ENCODE measurements at regions not wholly inside any gene's neighbourhood (a gene's known extent, or its start where the extent isn't known, plus 50 kb on each side); places are given as distances from the start of the nearest gene placed in this dataset.

DNA sequence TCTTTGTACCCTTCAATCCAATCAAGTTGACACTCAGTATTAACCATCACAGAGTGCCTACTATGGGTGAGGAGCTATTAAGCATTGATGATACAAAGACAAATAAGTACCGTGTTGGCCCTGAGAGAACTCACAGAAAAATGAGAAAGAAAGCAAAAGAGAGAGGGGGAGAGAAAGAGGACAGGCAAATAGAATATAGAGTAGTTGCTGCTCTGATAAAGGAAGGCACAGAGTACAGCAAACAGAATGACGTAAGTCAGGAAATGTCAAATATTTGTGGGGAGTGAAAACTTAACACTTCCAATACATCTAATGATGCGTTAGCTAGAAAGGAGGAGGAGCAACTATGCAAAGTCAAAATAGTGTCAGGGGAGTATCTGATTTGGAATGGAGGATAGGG, 320.6 kb upstream of the KCNH8 start:
- DNase-seq (ENCODE audit: low spot score) = no peak

DNA sequence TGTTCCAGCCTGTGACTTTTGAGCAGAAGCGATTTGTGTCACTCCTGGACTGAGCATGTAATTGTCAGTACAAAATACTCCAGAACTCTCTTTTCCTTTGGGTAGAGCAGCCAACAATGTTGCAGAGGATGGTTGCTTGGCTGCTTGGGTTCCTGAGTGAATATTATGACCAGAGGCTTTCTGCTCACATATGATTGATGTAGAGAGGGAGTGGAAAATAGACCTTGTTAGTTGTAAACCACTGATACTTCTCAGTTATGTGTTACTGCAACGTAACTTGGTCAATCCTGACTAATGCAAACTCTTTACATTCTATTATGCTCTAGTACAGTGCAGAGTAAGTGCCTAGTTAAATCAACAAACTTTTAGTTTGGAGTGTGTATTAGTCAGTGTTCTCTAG, 322.6 kb upstream of the KCNH8 start:
- DNase-seq (ENCODE audit: low spot score) = no peak

DNA sequence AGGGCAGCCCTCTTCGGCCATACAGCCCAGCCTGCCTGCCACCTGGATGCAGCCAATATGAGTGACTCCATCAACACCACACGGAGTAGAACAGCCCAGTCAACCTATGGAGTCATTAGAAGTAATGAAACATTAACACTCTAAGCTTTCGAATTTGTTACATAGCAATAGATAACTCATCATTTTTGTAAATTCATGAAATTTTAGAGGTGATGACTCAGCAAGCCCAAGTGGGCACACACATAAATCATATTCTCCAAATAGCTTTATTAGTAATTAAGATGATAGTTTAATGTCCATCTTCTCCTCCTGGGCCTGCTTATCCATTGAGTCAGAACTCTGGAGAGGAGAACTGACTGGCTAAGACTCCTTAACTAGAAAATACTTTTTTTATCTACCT, 335.0 kb upstream of the KCNH8 start:
- no peak for DNase-seq (ENCODE audit: low spot score)

DNA sequence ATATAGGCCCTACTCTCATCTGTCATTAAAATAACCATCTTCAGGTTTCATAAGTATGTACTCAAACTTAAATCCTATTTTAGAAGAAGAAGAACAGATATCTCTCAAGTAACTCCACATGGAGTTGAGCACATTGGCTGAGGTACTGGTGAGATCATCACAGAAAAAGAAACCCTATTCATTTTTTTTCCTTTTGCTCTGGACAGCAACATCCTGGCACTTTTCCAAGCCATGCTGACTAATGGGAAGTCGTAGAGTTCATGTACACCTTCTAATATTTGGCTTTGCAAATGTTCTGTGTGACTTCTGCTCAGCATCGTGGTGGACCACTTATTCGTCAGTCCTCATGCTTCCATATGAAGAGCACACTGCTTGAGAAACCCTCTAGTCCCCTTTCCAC, 336.0 kb upstream of the KCNH8 start:
- no peak for DNase-seq (ENCODE audit: low spot score)

DNA sequence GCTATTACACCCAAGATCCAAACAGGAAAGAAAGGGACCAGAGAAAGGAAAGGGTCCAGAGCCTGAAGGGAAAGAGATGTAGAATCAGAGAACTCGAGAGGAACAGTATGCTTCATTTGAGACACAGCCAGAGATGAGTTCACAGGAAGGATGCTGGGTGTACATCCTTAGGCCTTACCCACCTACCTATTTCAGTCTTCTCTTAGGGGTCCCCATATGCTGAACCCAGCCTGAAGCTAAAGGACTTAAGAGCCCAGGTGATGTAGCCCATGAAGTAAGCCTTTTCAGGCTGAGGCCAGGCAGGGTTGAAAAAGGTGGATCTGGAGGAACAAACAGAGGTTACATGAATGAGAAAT, 338.0 kb upstream of the KCNH8 start:
- no peak for DNase-seq (ENCODE audit: low spot score)

DNA sequence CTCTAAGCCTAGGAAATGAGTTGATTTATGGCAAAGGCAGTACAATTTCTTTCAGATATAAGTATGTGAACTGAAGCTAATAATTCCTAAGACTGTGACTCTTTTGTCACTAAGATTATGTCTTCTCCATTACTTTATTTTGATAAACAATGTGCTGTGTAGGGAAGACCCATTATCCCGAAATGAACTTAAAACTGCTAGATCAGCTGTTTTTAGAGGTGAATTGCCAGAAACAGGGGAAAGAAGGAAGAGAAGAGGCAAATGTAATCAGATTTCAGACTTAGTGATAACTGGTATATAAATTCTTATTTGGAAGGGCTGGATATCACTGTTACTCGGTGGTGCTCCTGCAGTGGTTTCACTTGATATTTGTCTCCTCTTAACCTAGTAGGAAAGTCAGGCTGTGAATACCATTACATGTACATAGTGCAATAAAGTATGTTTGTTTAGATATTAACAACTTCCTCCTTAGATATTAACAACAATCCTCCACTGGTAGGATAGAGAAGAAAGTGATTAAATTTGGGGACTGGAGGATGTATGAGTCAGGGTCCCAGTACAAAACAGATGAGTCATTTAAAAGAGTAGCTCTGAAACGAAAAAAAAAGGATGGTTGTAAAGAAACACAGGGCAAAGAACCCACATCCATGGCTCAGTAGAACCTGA, 338.5 kb upstream of the KCNH8 start:
- no peak for DNase-seq (ENCODE audit: low spot score)

DNA sequence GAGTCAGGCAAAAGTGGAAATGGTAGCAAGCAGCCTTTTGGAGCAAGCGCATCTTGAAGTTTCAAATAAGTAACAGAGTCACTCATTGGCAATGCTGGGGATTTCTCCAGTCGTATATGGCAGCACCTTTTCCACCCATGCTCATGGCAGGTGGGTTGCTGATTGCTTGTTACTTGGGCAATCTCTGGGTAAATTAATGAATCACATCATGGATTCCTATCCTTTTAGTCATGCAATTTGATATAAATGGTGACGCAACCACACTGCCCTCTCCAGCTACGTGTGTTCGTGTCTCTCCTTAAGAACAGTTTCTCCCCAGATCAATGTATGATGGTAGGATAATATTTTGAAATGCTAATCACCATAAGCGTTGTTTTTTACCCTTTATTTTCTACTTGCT, 339.9 kb upstream of the KCNH8 start:
- no peak for DNase-seq (ENCODE audit: low spot score)

DNA sequence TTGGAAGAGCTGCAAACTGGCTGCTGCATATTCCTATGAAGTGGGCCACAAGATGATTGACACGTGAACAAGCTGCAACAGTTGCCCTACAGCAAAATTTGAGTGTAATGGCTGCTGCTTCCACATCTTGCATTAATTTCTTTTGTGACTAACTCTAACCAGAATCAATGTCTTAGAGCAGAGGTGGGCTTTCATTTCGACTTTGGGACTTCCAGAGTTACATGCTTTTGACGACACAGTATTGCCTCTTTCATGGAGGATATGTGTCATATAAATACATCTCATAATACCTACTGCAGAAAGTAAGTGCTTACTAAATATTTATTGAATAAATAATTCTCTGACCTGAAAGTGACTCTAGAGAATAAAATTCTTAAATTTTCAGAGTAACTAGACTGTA, 340.7 kb upstream of the KCNH8 start:
- DNase-seq (ENCODE audit: low spot score) = no peak

DNA sequence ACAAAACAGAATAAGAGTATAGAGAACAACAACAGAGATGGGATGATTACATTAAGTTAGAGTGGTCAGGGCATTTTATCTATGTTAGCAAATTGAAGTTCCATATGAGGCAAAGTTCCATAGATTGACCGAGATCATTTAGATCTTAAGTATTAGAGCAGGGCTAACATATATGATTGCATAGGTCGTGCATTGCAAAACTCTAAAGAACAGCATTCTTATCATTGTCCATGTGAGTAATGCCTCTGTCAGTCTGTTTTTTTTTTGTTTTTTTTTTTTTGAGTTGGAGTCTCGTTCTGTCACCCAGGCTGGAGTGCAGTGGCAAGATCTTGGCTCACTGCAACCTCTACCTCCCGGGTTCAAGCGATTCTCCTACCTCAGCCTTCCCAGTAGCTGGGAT, 341.7 kb upstream of the KCNH8 start:
- no peak for DNase-seq (ENCODE audit: low spot score)

DNA sequence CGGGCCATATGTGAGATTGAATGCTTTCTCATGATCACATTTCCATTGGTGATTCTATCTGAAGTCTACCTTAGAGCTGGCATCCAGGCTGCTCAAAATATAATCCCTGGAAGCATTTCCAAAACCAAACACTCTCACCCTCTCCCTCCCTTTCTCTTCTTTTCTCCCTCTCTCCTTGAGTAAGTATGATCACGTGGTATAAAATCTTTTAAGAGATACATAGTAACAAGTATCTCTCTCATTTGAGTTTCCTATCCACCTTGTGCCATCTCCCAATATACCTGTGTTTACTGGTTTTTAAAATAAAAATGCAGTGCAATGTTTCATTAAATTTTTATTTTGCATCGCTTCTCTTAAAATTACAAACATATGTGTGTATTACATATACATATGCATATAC, 350.9 kb upstream of the KCNH8 start:
- DNase-seq (ENCODE audit: low spot score) = no peak

DNA sequence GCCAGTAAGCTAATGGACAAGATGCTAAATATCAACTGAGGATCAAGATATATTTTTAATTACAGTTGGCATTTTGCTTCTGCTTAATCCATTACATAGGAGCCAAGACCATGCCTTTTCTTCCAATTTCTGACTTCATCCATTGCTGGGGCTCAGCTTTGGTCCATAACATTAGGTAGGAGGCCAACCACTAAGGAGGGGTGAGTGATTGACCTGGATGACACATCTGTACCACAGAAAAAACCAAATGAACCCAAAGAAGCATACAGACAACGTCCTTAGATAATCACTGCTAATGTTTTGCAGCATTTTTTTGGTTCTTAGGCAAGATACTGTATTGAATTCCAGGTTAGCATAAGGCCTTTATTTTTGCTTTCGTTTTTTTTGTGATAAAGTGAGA, 353.2 kb upstream of the KCNH8 start:
- DNase-seq (ENCODE audit: low spot score) = no peak

DNA sequence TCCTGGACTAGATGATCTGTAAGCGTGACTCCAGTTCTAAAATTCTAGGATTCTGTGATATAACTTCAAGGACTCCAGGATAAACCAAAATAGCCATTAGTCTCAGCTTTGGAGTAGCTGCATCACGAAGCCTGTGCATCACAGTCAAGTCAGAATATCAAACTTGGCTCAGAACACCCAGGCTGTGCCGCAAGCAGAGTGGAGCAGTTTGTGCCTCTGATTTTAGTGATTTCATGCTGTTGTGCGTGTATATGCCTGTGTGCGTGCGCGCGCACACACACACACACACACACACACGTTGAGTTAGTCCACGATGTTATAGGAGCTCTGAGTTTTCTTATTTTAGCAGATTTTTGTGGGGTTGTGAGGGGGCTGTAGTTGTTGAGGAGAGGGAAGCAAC, 356.6 kb upstream of the KCNH8 start:
- DNase-seq (ENCODE audit: low spot score) = no peak

DNA sequence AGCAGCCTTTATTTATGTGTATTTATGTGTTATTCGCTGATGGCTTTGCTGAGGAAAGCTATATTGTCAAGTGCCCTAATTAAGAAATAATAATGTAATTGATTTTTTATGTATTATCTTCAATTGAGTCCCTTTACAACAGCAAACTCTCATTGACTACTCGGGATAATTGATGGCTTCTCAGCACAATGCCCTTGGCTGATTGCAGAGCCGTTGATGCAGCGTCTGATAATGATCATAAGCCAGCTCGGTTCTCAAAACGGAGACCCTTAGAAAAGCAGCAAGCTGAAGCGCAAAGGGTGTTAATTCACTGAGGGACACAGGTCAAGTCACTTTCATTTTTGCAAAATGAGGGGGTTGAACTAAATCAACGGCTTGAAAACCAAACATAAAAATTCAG, 357.1 kb upstream of the KCNH8 start:
- no peak for DNase-seq (ENCODE audit: low spot score)

DNA sequence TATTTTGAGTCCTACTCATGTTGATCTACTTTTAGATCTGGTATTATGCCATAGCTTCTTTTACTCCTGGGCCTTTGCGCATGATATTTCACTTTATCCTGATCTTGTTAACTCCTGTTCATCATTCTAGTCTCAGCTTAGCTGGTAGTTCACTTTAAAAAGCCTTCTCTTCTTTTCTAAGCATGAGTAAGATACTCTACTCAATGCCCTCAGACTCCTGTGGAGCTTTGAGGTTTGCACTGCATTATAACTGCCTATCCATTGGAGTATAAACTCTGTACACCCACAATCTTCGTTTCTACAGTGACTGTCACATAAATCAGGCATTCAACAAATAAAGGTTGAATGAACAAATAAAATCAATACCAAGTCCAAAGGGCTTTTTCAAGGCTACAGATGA, 357.9 kb upstream of the KCNH8 start:
- no peak for DNase-seq (ENCODE audit: low spot score)

DNA sequence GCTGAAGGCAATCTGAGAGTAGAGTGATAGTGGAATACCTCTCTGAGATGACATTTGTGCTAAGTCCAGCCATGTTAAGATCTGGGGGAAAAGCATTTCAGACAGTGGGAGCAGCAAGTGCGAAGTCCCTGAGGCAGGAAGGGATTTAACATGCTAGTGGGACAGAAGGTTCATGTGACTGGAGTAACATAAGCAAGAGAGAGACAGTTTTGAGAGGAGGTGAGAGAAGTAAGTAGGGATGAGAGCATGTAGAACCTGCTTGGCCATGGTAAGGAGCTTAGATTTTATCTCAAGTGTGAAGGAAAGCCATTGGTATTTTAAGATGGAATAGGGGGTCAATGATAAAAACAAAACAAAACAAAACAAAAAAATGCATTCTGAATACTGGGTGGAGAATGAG, 358.6 kb upstream of the KCNH8 start:
- no peak for DNase-seq (ENCODE audit: low spot score)

DNA sequence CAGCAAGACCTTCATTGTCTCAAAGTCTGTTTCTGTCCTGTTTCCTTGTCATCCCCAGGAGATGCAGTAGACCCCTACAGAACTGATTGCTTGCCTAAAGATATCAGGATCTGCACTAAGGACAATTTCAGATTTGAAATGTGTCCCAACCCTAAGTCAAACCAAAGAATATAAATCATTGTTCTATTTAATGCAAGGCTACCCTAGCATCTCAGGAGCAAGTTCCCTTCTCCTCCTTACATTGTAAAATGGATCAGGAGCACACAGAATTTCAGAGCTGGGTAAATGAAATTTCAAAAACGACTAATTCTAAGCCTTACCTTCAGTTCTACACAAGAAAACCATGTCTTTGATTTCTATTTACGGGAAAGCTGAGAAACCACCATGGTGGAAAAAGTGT, 360.9 kb upstream of the KCNH8 start:
- DNase-seq (ENCODE audit: low spot score) = no peak

DNA sequence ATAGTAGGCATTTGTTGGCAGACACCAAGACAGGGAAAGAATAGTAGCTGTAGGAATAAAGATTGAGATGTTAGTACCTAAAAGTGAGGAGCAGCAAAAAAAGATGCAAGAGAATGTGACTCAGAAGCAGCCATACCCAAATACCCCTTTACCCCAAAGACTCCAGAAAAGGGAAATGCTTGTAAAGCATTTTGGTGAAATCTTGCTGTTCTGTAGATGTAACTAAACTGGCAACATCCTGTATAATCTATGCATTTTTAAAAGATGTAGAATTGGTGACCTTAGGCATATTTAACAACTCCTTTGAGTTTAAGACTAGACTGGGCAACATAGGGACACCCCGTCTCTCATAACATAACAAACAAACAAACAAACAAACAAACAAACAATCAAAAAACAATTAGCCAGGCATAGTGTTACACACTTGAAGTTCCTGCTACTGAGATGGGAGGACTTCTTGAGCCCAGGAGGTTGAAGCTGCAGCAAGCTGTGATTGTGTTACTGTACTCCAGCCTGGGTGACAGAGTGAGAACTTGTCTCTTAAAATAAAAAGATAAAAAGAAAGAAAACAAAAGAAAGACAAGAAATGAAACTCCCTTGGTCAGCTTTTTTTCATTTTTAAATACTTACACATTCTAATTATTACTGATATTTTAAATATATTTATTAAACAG, 361.5 kb upstream of the KCNH8 start:
- no peak for DNase-seq (ENCODE audit: low spot score)

DNA sequence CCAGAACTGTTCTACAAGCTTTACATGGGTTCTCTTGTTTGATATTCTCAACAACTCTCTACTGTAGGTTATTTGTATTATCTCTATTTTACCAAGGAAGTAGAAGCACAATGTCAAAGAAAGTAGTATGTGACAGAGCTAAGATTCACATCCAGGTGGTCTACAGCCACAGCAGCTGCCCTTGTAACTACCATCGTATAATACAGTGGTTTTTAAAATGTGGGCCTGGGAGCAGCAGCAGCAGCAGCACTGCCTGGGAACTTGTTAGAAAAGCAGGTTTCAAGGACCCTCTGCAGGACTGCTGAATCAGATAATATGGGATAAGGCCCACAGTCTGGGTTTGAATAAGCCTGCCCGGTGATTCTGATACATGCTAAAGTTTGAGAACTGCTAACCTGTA, 357.1 kb upstream of the SATB1 start:
- DNase-seq (ENCODE audit: low spot score) = no peak

DNA sequence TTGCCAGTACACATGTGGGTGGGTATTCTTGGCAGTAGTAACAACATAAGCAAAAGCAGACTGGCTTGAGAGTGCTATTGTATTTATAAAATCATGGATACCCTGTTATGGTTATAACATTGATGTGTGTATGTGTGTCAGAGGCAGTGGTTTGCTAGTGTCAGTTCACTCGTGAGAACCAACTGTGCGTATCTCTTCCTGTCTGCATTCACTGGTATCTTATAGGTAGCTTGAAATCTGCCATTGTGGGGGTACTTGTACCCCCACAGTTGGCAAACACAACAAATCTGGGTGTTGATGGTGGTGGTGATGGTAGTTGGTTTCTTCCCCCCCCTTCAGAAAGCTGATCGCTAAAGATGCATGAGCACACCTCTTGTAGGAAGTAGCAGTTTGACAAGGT, 355.8 kb upstream of the SATB1 start:
- no peak for DNase-seq (ENCODE audit: low spot score)

DNA sequence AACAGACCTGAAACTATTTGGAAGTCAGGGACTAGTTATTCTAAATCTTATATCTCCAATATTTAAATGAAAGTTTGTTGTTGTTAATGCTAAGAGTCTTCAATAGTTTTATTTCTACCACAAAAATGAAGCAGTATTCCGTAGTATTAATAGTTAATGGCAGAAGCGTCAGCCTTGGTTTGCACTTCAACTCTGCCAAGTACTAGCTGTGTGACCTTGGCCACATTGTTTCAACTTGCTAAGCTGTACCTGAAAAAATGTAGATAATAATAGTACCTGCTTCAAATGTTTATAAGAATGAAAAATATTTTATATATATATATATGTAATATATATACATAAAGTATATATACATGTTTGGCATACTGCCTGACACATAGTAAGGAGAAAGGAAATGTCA, 354.6 kb upstream of the SATB1 start:
- DNase-seq (ENCODE audit: low spot score) = no peak

DNA sequence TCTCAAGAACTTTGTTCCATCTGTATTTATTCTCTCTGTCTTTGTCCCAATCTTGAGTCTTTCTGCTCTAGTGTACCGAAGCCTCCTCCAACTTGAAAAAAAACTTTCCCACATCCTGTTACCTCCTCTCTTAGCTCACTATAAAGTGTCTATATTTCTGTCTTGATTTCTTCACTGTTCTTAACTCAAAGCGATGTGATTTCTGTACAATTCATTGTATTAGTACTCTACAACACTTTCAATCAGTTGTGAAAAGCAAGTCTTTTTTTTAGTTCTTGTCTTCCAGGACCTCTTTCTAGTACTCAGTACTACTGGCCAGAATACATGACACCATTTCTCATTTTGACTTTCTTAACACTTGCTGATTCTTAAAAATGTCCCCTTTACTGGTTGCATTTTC, 353.5 kb upstream of the SATB1 start:
- DNase-seq (ENCODE audit: low spot score) = no peak

DNA sequence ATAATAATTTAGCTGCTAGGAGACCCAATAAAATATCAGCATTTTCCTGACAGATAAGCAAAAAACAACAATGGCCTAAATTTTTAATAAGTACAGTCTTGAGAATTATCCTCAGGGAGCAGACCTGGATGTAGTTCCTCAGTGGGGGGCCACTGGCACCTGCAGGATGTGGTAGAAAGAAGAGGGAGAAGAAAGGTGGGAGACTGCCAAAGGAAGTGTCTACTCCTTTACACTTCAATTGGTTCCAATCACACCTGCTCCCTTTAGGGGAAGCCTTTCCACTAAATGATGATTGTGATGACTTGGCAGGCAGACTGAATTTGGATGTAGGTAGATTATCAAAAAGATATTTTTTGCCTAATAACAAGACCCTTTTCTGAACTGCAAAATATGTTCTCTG, 353.0 kb upstream of the SATB1 start:
- DNase-seq (ENCODE audit: low spot score) = no peak

DNA sequence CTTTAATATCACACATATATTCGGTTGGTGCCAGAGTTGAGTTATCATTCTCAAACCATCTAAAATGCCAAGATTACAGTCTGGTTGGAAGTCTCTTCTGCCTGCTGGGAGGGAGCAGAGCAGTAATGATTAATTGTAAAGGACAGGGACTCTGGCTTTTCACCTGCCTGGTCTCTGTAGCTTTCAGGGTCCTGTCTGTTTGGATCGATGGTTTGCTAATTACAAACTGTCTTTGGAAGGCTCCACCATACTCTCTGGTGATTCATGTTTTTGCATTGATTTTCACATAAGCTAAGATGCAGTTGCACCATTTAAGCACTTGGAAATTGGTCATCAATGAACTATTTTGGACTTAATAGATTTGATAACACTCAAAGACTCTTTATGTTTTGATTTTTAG, 350.4 kb upstream of the SATB1 start:
- no peak for DNase-seq (ENCODE audit: low spot score)

DNA sequence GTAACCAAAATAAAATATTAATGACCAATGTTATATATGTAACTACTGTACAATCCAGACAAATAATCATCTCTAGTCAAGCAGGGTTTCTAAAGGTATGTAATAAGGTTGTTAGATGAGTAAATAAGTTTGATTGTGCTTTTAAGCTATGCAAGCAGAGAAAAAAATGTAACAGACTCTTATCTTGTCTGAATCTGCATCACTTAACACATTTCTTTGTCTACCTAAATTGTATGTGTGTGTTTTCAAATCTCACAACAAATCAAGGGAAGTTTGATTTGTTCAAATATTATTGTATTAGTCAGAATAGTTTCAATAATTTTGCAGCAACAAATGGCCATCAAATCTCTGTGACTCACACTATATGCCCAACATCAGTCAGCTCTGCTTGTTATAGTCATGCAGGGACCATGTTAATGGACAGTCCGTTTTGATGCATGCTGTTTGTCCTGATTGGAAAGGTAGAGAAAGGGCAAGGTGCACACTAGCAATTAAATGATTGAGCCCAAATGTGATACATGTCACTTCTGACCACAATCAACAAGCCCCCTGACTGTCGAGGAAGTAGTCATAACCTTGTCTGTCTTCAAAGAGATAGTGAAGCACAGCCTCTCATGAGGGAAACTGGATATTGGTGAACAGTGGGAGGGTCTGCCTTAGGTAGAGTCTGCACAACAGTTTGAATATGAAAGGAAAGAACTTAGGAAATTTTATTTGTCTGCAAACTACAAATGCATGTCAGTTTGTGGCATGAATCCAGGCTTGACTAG, 349.4 kb upstream of the SATB1 start:
- DNase-seq (ENCODE audit: low spot score) = no peak
